ENCODE measurements at regions not wholly inside any gene's neighbourhood (a gene's known extent, or its start where the extent isn't known, plus 50 kb on each side); places are given as distances from the start of the nearest gene placed in this dataset.
"Not testable (repeated sequence)": the region's sequence is repeated elsewhere in the genome, so short reads cannot be mapped to it uniquely, and the experiment has no call there.

DNA sequence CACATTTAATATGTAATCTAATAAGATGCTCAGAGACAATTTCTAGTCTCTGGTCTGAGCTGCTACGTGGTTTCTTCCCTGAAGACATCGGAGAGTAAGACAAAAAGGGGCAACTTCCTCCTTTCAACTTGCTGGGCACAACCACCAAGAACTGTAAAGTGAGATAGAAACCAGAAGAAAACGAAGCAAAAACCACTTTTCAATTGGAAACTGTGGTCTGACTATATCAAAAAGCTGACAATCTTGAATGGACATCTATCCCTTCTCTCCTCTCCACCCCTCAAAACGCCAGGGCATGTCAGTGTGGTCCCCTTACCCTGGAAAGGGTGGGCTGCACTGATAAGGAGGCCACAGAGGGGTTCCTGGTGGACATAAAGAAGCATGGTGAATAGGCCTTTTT, 269.1 kb downstream of the CD83 start:
- DNase-seq (ENCODE audit: low read depth in 2 of 2, low spot score in 1 of 2): no peak

DNA sequence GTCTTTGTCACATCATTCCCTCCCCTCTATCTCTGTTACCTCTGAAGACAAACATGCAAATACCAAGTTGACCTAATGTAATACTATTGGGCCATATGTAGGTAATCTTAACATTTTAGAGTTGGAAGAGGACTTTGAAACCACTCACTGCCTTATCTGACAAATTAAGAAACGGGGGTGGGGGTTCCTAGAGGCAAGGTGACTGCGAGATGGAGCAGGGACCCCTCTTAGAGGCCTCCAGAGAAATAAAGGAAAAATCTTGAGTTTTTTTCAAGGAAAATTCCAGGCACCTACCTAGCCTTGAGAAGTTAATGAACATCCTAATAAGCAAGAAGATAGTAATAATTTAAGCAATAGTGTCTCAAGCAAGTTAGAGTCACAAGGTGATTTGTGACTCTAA, 270.8 kb downstream of the CD83 start:
- no peak for DNase-seq (ENCODE audit: low read depth in 2 of 2, low spot score in 1 of 2)

DNA sequence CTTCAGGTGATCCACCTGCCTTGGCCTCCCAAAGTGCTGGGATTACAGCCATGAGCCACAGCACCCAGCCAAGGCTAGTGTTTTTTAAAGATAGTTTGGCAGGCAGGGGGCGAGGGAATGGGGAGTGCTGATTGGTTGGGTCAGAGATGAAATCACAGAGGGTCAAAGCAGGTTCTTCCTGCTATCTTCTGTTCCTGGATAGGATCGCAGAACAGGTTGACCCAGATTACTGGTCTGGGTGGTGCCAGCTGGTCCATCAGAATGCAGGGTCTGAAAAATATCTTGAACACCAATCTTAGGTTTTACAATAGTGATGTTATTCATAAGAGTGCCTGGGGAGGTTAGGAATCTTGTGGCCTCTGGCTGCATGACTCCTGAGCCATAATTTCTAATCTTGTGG, 272.2 kb downstream of the CD83 start:
- DNase-seq (ENCODE audit: low read depth in 2 of 2, low spot score in 1 of 2): not testable (repeated sequence)

DNA sequence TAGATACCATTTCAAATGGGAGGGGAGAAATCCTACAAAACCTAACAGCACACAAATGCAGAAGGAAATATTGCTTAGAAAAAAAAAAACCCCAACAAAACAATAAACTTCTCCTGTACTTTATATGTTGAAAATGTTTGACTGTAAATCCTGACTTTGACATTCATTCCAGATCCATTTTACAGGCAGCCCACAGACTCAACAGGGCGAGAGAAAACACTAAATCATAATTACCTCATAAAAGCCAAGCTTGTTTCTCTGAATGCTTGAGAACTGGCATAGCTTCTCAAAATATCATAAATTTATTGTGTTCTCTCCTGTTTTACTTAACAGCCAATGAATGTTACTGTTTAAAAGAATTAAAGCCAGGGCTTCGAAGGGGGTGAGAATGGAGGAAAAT, 273.2 kb downstream of the CD83 start:
- DNase-seq (ENCODE audit: low read depth in 2 of 2, low spot score in 1 of 2): no peak

DNA sequence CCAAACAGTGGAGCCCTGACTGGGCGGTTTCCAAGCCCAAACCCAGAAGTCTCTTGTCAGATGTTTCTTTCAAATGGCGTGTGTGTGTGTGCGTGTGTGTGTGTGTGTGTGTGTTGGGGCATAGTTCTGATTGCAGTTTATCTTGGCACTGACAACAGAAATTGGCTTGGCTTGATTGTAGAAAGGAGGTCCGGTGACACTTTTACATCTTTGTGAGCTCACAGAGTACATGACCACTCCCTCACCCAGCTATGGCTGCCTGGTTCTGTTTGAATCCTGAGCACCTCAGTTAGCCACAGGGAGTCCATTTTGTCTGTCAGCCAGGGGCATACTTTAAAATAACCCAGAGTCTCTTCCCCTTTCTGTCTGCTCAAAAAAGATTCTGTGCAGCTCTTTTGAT, 276.3 kb downstream of the CD83 start:
- no peak for DNase-seq (ENCODE audit: low read depth in 2 of 2, low spot score in 1 of 2)

DNA sequence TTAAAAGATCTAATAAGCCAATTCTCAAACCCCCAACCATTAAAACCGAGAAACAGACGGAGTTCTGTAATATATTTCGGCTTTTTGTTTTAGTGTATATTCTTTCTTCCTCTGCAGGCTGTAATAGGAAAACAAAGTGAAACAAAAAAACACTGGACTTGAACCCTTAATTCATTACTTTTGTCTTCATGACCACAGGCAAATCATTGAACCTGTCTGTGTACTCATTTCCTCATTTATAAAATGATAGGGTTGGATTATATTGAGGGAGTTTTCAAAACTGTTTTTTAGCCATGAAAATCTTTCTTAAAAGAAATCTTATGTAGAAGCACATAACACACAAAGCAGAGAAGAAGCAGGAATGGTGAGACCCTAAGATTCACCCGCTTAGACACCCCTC, 278.8 kb downstream of the CD83 start:
- no peak for DNase-seq (ENCODE audit: low read depth in 2 of 2, low spot score in 1 of 2)

DNA sequence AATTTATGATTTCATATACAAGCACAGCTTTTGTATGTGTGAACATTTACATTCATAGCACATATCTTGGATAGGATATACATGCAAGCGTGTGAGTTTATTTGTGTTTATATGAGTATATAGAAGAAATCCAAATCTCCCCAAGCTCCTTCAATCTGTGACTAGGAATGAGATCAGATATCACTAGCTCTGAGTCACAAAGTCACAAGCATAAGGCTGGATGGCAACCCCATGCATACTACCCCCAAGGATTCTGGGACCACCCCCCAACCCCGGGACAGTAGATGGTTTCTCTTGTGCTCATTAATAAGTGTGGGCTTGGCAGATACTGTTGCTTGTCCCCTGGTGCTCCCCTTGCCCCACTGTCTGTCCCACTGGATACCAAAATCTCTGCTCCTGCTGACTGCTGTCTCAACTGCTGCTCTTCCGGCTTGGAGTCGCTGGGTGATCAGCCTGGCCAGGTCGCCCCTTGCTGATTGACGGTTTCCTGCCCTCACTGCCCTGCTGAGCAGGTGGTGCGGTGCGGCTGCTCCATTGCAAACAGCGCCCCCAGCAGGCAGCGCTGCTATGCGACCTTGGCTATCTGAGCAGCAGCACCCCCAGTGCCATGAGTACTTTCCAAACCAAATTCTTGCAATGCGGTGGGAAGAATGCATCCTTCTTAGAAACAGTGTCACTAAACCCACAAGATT, 279.4 kb downstream of the CD83 start:
- no peak for DNase-seq (ENCODE audit: low read depth in 2 of 2, low spot score in 1 of 2)

DNA sequence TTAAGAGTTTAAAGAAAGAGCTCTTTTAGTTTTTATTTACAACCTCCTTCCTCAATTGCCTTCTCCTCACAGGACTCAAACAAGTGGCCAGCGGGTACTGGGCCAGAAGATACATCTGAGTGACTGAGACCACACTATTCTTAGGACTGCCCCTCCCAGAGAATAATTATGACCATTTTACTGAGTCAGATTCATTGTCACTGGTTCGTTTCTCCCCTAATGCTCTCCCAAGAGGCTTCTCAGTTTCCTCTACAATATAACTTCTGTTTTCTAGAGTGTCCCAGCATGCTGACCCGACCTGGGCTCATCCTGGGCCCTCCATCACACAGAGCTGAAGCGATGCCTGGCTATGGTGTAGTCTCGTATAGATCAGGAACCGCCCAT, 279.9 kb downstream of the CD83 start:
- DNase-seq (ENCODE audit: low read depth in 2 of 2, low spot score in 1 of 2): no peak

DNA sequence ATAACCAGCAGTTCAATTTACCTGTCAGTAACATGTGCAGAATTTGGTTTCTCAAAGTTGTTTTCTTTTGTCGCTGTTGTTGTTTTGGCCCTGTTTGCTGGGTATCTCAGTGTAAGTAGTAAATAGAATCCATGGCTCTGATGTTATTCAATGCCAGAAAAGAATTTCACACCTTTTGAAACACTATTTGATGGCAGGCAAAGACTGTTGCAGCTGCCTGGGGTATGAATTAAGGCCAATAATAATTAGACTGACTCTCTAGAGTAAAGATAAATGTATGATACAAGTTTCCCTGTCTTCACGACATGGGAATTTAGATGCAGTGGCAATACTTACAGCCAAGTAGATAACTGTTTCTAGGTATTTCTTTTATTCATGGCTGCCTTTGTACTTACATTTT, 281.4 kb downstream of the CD83 start:
- DNase-seq (ENCODE audit: low read depth in 2 of 2, low spot score in 1 of 2): no peak

DNA sequence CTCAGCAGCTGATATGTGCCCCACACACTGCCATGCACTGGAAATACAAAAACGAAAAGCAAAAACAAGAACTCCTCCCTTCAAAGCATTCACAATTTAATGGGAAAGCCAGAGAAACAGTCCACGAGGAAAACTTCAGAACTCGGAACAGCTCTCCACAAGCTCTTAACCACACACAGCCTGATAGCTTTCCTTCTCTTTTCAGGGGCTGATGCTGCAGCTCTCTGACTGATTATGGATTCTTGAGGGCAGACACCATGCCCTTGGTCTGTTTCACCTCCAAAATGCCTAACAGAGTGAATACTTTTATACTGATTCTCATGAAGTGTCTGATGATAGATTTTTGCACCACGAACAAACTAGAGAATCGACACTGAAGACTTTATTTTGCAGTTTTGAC, 282.1 kb downstream of the CD83 start:
- DNase-seq (ENCODE audit: low read depth in 2 of 2, low spot score in 1 of 2): no peak

DNA sequence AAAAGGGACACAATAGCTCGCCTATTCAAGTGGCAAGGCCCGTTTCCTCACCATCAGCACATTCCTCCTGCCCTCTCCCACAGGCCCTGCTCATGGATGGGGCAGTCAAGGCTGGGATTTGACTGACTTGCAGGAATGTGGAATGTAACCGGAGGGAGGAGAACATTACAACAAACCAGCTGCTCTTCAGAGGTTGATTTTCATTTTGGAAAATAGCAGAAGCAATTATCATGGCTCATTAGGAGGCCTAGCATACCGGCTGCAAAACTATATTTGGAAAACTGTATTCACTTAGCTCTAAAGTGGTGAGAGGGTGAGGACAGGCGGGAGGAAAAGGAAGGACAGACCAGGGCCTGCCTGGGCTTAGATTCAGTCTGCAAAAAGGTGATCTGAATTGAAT, 283.7 kb downstream of the CD83 start:
- no peak for DNase-seq (ENCODE audit: low read depth in 2 of 2, low spot score in 1 of 2)

DNA sequence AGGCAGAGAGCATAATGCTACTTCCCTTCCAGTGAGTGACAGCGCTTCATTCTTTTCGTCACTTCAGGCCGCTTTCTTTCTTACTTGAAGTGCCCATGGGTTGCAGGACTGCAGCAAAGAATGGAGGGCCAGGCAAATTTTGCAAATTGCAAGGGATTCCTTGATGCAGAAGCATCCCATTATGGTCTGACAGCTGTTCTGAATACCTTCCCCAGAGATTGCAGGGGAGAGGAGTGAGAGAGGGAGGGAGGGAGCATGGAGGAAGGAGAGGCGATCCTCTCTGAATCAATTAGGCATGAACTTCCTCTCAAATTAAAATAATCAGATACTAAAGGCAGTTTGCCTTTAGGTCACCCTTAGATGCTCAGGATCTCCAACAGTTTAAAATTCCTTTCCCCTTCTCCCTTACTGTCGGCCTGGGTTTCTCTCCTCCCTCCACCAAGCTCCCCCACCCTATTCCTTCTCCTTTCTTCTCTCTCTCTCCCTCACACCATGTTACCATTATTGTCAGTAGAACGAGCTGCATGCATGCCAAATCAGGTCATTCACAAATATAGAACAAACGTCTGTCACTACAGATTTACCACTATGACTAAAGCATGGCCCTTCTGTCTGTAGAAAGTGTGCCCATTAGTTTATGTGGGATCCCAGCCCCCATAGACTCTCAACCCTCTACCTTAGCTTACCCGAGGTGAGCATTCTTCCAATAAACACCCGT, 289.2 kb downstream of the CD83 start:
- no peak for DNase-seq (ENCODE audit: low read depth in 2 of 2, low spot score in 1 of 2)

DNA sequence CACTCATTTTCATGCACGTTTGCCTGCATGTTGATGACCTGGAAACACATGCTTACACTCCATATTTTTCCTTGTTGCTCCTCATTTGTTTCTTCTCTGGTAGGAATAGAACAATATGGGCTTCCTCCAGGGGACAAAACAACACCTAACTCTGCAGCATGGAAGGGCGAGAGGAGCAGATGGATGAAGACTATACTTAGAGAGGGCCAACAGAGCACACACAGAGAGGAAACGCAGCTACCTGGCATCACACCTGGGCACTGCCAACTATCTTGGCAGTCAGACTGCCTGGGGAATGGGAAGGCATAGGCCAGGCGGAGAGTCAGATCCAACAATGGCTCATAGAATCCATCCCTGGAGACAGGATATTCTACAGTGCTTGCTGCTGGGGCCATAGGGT, 290.9 kb downstream of the CD83 start:
- DNase-seq (ENCODE audit: low read depth in 2 of 2, low spot score in 1 of 2): no peak

DNA sequence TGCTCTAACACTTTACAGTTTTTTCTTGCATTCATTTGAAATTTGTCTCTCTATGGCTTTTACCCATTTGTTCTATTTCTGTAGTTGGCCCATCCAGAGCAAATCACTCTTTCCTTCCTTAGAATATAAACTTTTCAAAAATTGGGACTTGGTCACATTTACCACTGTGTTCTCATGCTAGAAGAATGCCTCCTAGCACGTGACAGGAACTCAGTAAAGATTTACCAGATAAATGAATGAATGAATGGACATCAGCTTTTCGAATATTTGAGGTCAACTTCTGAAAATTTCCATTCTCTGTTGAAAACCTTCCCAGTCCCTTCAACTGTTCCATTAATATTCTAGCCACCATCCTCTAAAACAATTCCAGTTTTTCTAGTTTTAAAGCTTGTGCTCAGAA, 294.5 kb downstream of the CD83 start:
- DNase-seq (ENCODE audit: low read depth in 2 of 2, low spot score in 1 of 2): no peak

DNA sequence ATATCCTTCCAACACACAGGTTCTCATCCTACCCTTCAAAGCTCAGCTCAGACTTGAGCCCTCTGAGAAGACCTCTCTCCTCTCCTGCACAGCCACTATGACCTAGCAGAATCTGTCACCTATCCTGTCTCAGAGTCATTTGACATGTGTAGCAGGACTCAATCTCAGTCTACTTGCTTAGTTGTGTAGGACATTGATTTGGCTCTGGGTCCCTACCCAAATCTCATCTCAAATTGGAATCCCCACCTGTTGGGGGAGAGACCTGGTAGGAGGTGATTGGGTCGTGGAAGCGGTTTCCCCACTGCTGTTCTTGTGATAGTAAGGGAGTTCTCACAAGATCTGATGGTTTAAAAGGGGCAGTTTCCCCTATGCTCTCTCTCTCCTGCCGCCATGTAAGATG, 297.9 kb downstream of the CD83 start:
- no peak for DNase-seq (ENCODE audit: low read depth in 2 of 2, low spot score in 1 of 2)

DNA sequence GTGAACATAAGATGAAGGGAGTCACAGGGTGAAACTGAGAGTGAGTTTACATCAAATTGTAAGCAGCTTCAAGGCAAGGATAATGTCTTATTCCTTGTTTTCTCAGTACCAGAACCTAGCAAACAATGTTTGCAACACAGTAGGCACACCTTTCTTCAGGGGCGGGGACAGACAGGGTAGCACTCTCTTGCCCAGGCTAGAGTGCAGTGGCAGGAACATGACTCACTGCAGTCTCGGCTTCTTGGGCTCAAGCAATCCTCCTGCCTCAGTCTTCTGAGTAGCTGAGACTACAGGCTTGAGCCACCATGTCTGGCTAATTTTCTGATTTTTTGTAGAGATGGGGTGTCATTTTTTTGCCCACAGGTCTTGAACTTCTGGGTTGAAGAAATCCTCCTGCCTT, 299.8 kb downstream of the CD83 start:
- no peak for DNase-seq (ENCODE audit: low read depth in 2 of 2, low spot score in 1 of 2)

DNA sequence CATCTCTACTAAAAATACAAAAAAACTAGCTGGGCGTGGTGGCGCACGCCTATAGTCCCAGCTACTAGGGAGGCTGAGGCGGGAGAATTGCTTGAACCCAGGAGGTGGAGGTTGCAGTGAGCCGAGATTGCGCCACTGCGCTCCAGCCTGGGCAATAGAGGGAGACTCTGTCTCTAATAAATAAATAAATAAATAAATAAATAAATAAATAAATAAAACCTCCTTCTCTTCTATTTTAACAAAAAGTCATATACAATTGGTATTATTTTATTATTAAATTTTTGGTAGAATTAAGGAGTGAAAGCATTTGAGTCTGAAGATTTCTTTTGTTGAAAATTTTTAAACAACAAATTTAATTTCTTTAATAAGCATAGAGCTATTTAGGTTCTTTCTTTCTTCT, 301.7 kb downstream of the CD83 start:
- DNase-seq (ENCODE audit: low read depth in 2 of 2, low spot score in 1 of 2): not testable (repeated sequence)

DNA sequence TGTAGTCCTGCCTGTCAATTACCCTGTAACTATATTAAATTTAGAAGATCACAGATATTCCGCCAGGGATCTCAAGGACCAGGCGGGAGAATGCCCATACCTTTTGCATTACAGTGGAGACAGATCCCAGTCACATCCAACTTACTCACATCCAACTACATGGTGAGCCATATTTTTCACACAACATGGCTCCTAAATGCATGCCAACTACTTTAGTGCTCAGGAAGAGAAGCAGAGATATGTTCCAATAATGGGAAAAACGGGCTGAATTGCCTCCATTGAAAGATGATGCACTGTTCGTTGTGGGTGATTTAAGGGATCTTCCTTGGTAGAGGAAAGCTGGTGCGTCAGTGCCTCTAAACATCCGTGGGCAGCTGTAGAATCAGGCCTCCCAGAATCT, 304.5 kb downstream of the CD83 start:
- DNase-seq (ENCODE audit: low read depth in 2 of 2, low spot score in 1 of 2): no peak

DNA sequence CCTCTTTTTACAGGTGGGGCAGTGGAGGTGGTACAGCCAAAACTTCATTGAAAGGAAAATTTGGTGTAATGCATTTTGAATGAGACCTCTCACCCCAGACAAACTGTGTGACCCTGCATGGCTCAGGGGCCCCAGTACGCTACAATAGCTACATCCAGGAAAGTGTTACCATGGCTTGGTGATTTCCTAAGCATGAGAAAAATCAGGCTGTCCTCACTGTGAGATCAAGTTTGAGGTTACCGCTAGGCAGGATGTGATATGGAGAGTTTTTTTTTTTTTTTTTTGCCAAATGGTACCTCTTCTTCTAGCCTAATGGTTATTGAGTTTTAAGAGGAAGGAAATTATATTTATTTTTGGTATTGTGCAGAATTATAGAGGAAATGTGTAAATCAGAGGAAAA, 305.3 kb downstream of the CD83 start:
- no peak for DNase-seq (ENCODE audit: low read depth in 2 of 2, low spot score in 1 of 2)

DNA sequence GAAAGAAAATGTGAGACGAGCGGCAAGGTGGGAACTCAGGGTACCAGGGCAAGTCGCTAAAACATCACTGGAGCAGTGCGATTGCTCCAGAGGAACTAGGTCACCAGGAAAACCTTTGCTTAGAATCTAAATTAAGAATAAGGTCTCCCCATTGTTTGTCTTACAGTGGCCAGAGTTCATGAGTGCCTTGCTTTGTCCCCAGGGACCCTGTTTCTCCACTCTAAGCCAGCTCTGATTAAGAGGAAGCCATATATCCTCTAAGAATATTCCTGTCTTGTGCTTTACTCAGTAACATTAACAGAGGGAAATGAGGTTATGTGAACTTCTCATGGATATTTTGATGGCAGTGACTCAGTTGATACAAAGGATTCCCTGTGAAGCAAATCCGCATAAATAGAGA, 305.8 kb downstream of the CD83 start:
- DNase-seq (ENCODE audit: low read depth in 2 of 2, low spot score in 1 of 2): no peak

DNA sequence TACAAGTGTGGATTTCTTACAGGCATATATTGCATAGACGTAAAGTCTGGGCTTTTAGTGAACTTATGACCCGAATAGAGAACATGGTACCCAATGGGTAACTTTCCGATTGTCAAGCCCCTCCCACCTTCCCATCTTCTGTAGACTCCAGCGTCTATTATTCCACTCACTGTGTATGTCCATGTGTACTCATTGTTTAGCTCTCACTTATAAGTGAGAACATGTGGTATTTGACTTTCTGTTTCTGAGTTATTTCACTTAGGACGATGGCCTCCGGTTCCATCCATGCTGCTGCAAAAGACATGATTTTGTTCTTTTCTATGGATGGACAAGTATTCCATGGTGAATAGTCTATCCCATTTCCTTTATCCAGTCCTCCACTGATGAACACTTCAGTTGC, 306.4 kb downstream of the CD83 start:
- DNase-seq (ENCODE audit: low read depth in 2 of 2, low spot score in 1 of 2): no peak

DNA sequence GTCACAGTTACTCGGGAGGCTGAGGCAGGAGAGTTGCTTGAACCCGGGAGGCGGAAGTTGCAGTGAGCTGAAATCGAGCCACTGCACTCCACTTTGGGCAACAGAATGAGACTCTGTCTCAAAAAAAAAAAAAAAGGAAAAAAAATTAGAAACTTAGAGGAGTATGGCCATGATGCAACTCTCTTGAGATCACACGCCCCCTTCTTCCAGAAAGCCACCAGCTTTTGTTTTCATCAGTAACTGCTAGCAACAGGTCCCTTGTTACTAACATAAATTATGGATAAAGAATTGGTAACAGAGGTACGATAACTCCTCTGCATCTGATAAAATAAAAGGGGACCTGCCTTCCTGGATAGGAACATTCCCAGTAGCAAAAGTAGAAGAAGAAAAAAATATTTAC, 308.2 kb downstream of the CD83 start:
- no peak for DNase-seq (ENCODE audit: low read depth in 2 of 2, low spot score in 1 of 2)

DNA sequence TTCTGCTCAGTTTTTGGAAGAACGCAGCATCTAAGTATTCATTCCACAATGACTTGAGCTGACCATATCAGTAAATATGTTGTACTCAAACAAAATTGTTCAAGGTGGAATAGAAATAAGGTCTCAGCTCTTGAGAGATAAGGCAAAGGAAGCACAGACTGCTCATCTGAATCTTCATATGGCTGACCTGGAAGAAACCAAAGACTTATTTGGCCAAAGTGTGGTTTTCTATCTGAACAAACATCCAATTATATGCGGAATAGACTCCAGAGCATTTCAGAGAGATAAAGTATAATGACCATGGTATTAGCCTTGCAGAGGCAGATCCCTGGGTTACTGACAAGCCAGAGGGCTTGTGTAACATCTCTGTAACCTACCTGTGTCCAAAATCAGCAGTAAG, 308.7 kb downstream of the CD83 start:
- DNase-seq (ENCODE audit: low read depth in 2 of 2, low spot score in 1 of 2): no peak

Measured in stimulated activated CD8-positive, alpha-beta memory T cell treated with anti-CD3 and anti-CD28 coated beads, Interleukin-4, amount 100 ng/mL, for 4 hours (primary cell).